Mucosa of descending colon (tissue), 3 donors: ENCODE measurements at regions not wholly inside any gene's neighbourhood (a gene's known extent, or its start where the extent isn't known, plus 50 kb on each side); places are given as distances from the start of the nearest gene placed in this dataset.

Experiments
- ATAC-seq: fragments of 200-7000 bp; cut with Tn5 transposase; one replicate; pipeline ENCODE4 v1.9.1; 2020; ENCODE audit warnings: mild to moderate bottlenecking, moderate library complexity
- DNase-seq, 3 donors: peaks; one replicate each; pipeline ENCODE4 v3.0.0-alpha.2; 2020
- H3K36me3 ChIP-seq: fragments of 200-600 bp; one replicate; pipeline ENCODE4 v1.8.0; 2021; ENCODE audit warnings: low read depth, mild to moderate bottlenecking
- H3K4me1 ChIP-seq: fragments of 200-600 bp; one replicate; pipeline ENCODE4 v1.8.0; 2021; ENCODE audit warnings: low read depth, mild to moderate bottlenecking
- H3K4me3 ChIP-seq: fragments of 200-600 bp; one replicate; pipeline ENCODE4 v1.8.0; 2021; ENCODE audit warnings: mild to moderate bottlenecking
- H3K9me3 ChIP-seq: fragments of 200-600 bp; one replicate; pipeline ENCODE4 v1.8.0; 2021; ENCODE audit warnings: mild to moderate bottlenecking
- CTCF ChIP-seq: fragments of 200-600 bp; IDR thresholded peaks from one replicate; pipeline ENCODE4 v1.8.0; 2022; ENCODE audit warnings: antibody characterized with exemption, mild to moderate bottlenecking
- intact Hi-C, 2 donors: fragments of 100-400 bp; cut with DNase I in 1 of 2; cut with micrococcal nuclease in 1 of 2; formaldehyde crosslinking; loops; one replicate each; pipeline versions ENCODE4 v1.11.0 to v1.11.1; 2022; cut with DNase I, micrococcal nuclease
- donor health status: DM: no; HTN: no; CAD: no; lungs with moderate emphysema.
- donor health status: DM: no; HTN: no; CAD: no.
- donor health status: DM: no; HTN: yes; CAD: no.

- TF ChIP-seq CTCF: no peak
- H3K4me3 ChIP-seq: no peak overlapping the region
- H3K9me3 ChIP-seq: peaks cover 21% of the 10 kb centered on the region
- H3K36me3 ChIP-seq: no peaks in the 10 kb centered on the region
- intact Hi-C loops: no loop called here
- DNase-seq (no peak), ATAC-seq (no peak)
- H3K4me1 ChIP-seq: no peaks in the 10 kb centered on the region
Observed at GRCh38 chr7:67604461-67605386, 608.1 kb downstream of the TYW1 start.

- no peak for TF ChIP-seq CTCF
- Histone ChIP-seq H3K36me3 (no peaks in the 10 kb centered on the region), H3K9me3 (peaks cover 22% of the 10 kb centered on the region), H3K4me1 (no peaks in the 10 kb centered on the region), H3K4me3 (no peak overlapping the region)
- no peak for DNase-seq
- ATAC-seq: no peak
- intact Hi-C loops: no loop called here
Observed at GRCh38 chr7:67608806-67609205, 612.2 kb downstream of the TYW1 start.

GRCh38 chr7:67610897-67611296, 614.3 kb downstream of the TYW1 start:
- no peak for DNase-seq
- no peak overlapping the region for H3K4me3 ChIP-seq
- no peak for TF ChIP-seq CTCF
- intact Hi-C loops: no loop called here
- H3K4me1 ChIP-seq: no peaks in the 10 kb centered on the region
- H3K9me3 ChIP-seq: peaks cover 11% of the 10 kb centered on the region
- ATAC-seq: no peak
- no peaks in the 10 kb centered on the region for H3K36me3 ChIP-seq

- H3K36me3 ChIP-seq: no peaks in the 10 kb centered on the region
- DNase-seq: no peak
- no peak overlapping the region for H3K4me3 ChIP-seq
- intact Hi-C loops: no loop called here
- H3K9me3 ChIP-seq: peaks cover 4% of the 10 kb centered on the region
- no peaks in the 10 kb centered on the region for H3K4me1 ChIP-seq
- no peak for ATAC-seq
- no peak for TF ChIP-seq CTCF
Observed at GRCh38 chr7:67614843-67615242, 618.2 kb downstream of the TYW1 start.

GRCh38 chr7:67616517-67616916, 619.9 kb downstream of the TYW1 start:
- Histone ChIP-seq H3K4me1 (no peaks in the 10 kb centered on the region), H3K9me3 (peaks cover 4% of the 10 kb centered on the region), H3K36me3 (no peaks in the 10 kb centered on the region), H3K4me3 (no peak overlapping the region)
- DNase-seq: no peak
- no peak for TF ChIP-seq CTCF
- no peak for ATAC-seq
- intact Hi-C loops: no loop called here
